ENCODE measurements at regions not wholly inside any gene's neighbourhood (a gene's known extent, or its start where the extent isn't known, plus 50 kb on each side); places are given as distances from the start of the nearest gene placed in this dataset.

GRCh38 chr16:64297863-64298600 lies 823.8 kb downstream of the CDH11 start:
- Mint-ChIP-seq H3K27me3 (no peaks in the 10 kb centered on the region), H3K4me3 (no peak overlapping the region), H3K27ac (no peak overlapping the region), H3K9me3 (ENCODE audit: low read depth) (peaks cover 14% of the 10 kb centered on the region), H3K4me1 (no peaks in the 10 kb centered on the region), H3K36me3 (ENCODE audit: low read depth) (no peaks in the 10 kb centered on the region)
- POLR2A ChIA-PET = no interaction called here
- DNase-seq (no peak), ATAC-seq (no peak)
- intact Hi-C loops (cut with DNase I, micrococcal nuclease) = no loop called here
- CTCF ChIA-PET = interaction anchor here (0.6 kb wide), 1 partner anchor 1960 kb away, joined by 3 read pairs; no protein-coding TSS in a partner anchor

- intact Hi-C loops (cut with DNase I, micrococcal nuclease) = no loop called here
- ATAC-seq = no peak
- CTCF ChIA-PET = no interaction called here
Observed at GRCh38 chr16:64295466-64295865, 826.4 kb downstream of the CDH11 start.

GRCh38 chr16:64292953-64293352 lies 828.9 kb downstream of the CDH11 start:
- no peaks in the 10 kb centered on the region for H3K36me3 Mint-ChIP-seq (ENCODE audit: low read depth)
- H3K4me1 Mint-ChIP-seq = no peaks in the 10 kb centered on the region
- intact Hi-C loops (cut with DNase I, micrococcal nuclease) = no loop called here
- no peaks in the 10 kb centered on the region for H3K27me3 Mint-ChIP-seq
- no peak for DNase-seq
- peaks cover 12% of the 10 kb centered on the region for H3K9me3 Mint-ChIP-seq (ENCODE audit: low read depth)
- no peak overlapping the region for H3K4me3 Mint-ChIP-seq
- ChIA-PET CTCF (no interaction called here), POLR2A (no interaction called here)
- H3K27ac Mint-ChIP-seq = no peak overlapping the region
- ATAC-seq = no peak

More at GRCh38 chr16:64295466-64295865, 826.4 kb downstream of the CDH11 start:
- H3K4me1 Mint-ChIP-seq = no peaks in the 10 kb centered on the region
- H3K27me3 Mint-ChIP-seq = no peaks in the 10 kb centered on the region
- DNase-seq = no peak
- POLR2A ChIA-PET = no interaction called here
- H3K27ac Mint-ChIP-seq = no peak overlapping the region
- H3K36me3 Mint-ChIP-seq (ENCODE audit: low read depth) = no peaks in the 10 kb centered on the region
- peaks cover 16% of the 10 kb centered on the region for H3K9me3 Mint-ChIP-seq (ENCODE audit: low read depth)
- no peak overlapping the region for H3K4me3 Mint-ChIP-seq

- no peaks in the 10 kb centered on the region for H3K27me3 Mint-ChIP-seq
- H3K4me1 Mint-ChIP-seq = no peaks in the 10 kb centered on the region
- POLR2A ChIA-PET = no interaction called here
- no peak overlapping the region for H3K4me3 Mint-ChIP-seq
- intact Hi-C loops (cut with DNase I, micrococcal nuclease) = no loop called here
- ATAC-seq (no peak), DNase-seq (no peak)
- no peaks in the 10 kb centered on the region for H3K36me3 Mint-ChIP-seq (ENCODE audit: low read depth)
- CTCF ChIA-PET = no interaction called here
- peaks cover 11% of the 10 kb centered on the region for H3K9me3 Mint-ChIP-seq (ENCODE audit: low read depth)
- H3K27ac Mint-ChIP-seq = no peak overlapping the region
Observed at GRCh38 chr16:64292161-64292560, 829.7 kb downstream of the CDH11 start.

GRCh38 chr16:64290461-64290860 lies 831.4 kb downstream of the CDH11 start:
- Mint-ChIP-seq H3K36me3 (ENCODE audit: low read depth) (no peaks in the 10 kb centered on the region), H3K4me3 (no peak overlapping the region), H3K4me1 (no peaks in the 10 kb centered on the region), H3K27ac (no peak overlapping the region), H3K27me3 (no peaks in the 10 kb centered on the region), H3K9me3 (ENCODE audit: low read depth) (peaks cover 10% of the 10 kb centered on the region)
- DNase-seq (no peak), ATAC-seq (no peak)
- CTCF ChIA-PET = no interaction called here
- intact Hi-C loops (cut with DNase I, micrococcal nuclease) = no loop called here
- POLR2A ChIA-PET = no interaction called here

GRCh38 chr16:64287655-64288528 lies 834.0 kb downstream of the CDH11 start:
- POLR2A ChIA-PET = no interaction called here
- CTCF ChIA-PET = no interaction called here
- Mint-ChIP-seq H3K27me3 (no peaks in the 10 kb centered on the region), H3K36me3 (ENCODE audit: low read depth) (no peaks in the 10 kb centered on the region), H3K9me3 (ENCODE audit: low read depth) (peaks cover 5% of the 10 kb centered on the region), H3K4me1 (no peaks in the 10 kb centered on the region), H3K27ac (no peak overlapping the region), H3K4me3 (no peak overlapping the region)
- ATAC-seq = no peak
- intact Hi-C loops (cut with DNase I, micrococcal nuclease) = no loop called here
- no peak for DNase-seq

- ATAC-seq = no peak
- DNase-seq = no peak
- no peak overlapping the region for H3K27ac Mint-ChIP-seq
- H3K4me3 Mint-ChIP-seq = no peak overlapping the region
- H3K9me3 Mint-ChIP-seq (ENCODE audit: low read depth) = peaks cover 10% of the 10 kb centered on the region
- intact Hi-C loops (cut with DNase I, micrococcal nuclease) = no loop called here
- CTCF ChIA-PET = no interaction called here
- H3K27me3 Mint-ChIP-seq = no peaks in the 10 kb centered on the region
- POLR2A ChIA-PET = no interaction called here
- no peaks in the 10 kb centered on the region for H3K4me1 Mint-ChIP-seq
- H3K36me3 Mint-ChIP-seq (ENCODE audit: low read depth) = no peaks in the 10 kb centered on the region
Observed at GRCh38 chr16:64282181-64282580, 839.7 kb downstream of the CDH11 start.

- Mint-ChIP-seq H3K9me3 (ENCODE audit: low read depth) (peaks cover 12% of the 10 kb centered on the region), H3K4me3 (no peak overlapping the region), H3K27ac (no peak overlapping the region), H3K27me3 (no peaks in the 10 kb centered on the region), H3K36me3 (ENCODE audit: low read depth) (no peaks in the 10 kb centered on the region), H3K4me1 (no peaks in the 10 kb centered on the region)
- intact Hi-C loops (cut with DNase I, micrococcal nuclease) = no loop called here
- POLR2A ChIA-PET = no interaction called here
- no peak for ATAC-seq
- no peak for DNase-seq
- CTCF ChIA-PET = no interaction called here
Observed at GRCh38 chr16:64280317-64280716, 841.5 kb downstream of the CDH11 start.

- H3K36me3 Mint-ChIP-seq (ENCODE audit: low read depth) = no peaks in the 10 kb centered on the region
- ChIA-PET CTCF (no interaction called here), POLR2A (no interaction called here)
- peaks cover 12% of the 10 kb centered on the region for H3K9me3 Mint-ChIP-seq (ENCODE audit: low read depth)
- intact Hi-C loops (cut with DNase I, micrococcal nuclease) = no loop called here
- no peak for ATAC-seq
- H3K4me3 Mint-ChIP-seq = no peak overlapping the region
- no peaks in the 10 kb centered on the region for H3K4me1 Mint-ChIP-seq
- H3K27me3 Mint-ChIP-seq = no peaks in the 10 kb centered on the region
- no peak overlapping the region for H3K27ac Mint-ChIP-seq
- DNase-seq = no peak
Observed at GRCh38 chr16:64278196-64278595, 843.7 kb downstream of the CDH11 start.

- H3K27ac Mint-ChIP-seq = no peak overlapping the region
- ChIA-PET CTCF (no interaction called here), POLR2A (no interaction called here)
- no peaks in the 10 kb centered on the region for H3K4me1 Mint-ChIP-seq
- peaks cover 15% of the 10 kb centered on the region for H3K9me3 Mint-ChIP-seq (ENCODE audit: low read depth)
- ATAC-seq (no peak), DNase-seq (no peak)
- no peak overlapping the region for H3K4me3 Mint-ChIP-seq
- no peaks in the 10 kb centered on the region for H3K27me3 Mint-ChIP-seq
- H3K36me3 Mint-ChIP-seq (ENCODE audit: low read depth) = no peaks in the 10 kb centered on the region
- intact Hi-C loops (cut with DNase I, micrococcal nuclease) = no loop called here
Observed at GRCh38 chr16:64276646-64277045, 845.2 kb downstream of the CDH11 start.

- ChIA-PET POLR2A (no interaction called here), CTCF (no interaction called here)
- no peak overlapping the region for H3K4me3 Mint-ChIP-seq
Observed at GRCh38 chr16:64272028-64272427, 849.8 kb downstream of the CDH11 start.

GRCh38 chr16:64269756-64270155 lies 852.1 kb downstream of the CDH11 start:
- Mint-ChIP-seq H3K4me3 (no peak overlapping the region), H3K4me1 (no peaks in the 10 kb centered on the region), H3K36me3 (ENCODE audit: low read depth) (peaks cover 1% of the 10 kb centered on the region), H3K27ac (no peak overlapping the region), H3K9me3 (ENCODE audit: low read depth) (peaks cover 16% of the 10 kb centered on the region), H3K27me3 (no peaks in the 10 kb centered on the region)
- intact Hi-C loops (cut with DNase I, micrococcal nuclease) = no loop called here
- ChIA-PET CTCF (no interaction called here), POLR2A (no interaction called here)
- ATAC-seq = no peak
- DNase-seq = no peak

More at GRCh38 chr16:64272028-64272427, 849.8 kb downstream of the CDH11 start:
- ATAC-seq (no peak), DNase-seq (no peak)
- peaks cover 1% of the 10 kb centered on the region for H3K36me3 Mint-ChIP-seq (ENCODE audit: low read depth)
- H3K27ac Mint-ChIP-seq = no peak overlapping the region
- no peaks in the 10 kb centered on the region for H3K4me1 Mint-ChIP-seq
- intact Hi-C loops (cut with DNase I, micrococcal nuclease) = no loop called here
- H3K27me3 Mint-ChIP-seq = no peaks in the 10 kb centered on the region
- H3K9me3 Mint-ChIP-seq (ENCODE audit: low read depth) = peaks cover 16% of the 10 kb centered on the region
